GM12874 (cell line): ENCODE measurements at regions not wholly inside any gene's neighbourhood (a gene's known extent, or its start where the extent isn't known, plus 50 kb on each side); places are given as distances from the start of the nearest gene placed in this dataset.

ENCODE experiments used
- CTCF ChIP-seq: IDR thresholded peaks from 2 replicates; pipeline ENCODE4 v1.5.1; 2011; ENCODE audit warnings: low read depth, mild to moderate bottlenecking, control low read depth, low read length, moderate library complexity; ENCODE audit not compliant: insufficient read depth

- no peak for TF ChIP-seq CTCF
These were observed 337.1 kb upstream of the MAP2 start for GRCh38 chr2:209086761-209087160.

- no peak for TF ChIP-seq CTCF
These were observed 332.8 kb upstream of the MAP2 start for GRCh38 chr2:209091056-209091455.

- TF ChIP-seq CTCF: no peak
These were observed 329.6 kb upstream of the MAP2 start for GRCh38 chr2:209094221-209094620.

- no peak for TF ChIP-seq CTCF
These were observed 328.4 kb upstream of the MAP2 start for GRCh38 chr2:209095432-209095831.

GRCh38 chr2:209097168-209097567 lies 326.7 kb upstream of the MAP2 start:
- TF ChIP-seq CTCF: no peak

GRCh38 chr2:209102319-209102718 lies 321.5 kb upstream of the MAP2 start:
- no peak for TF ChIP-seq CTCF

GRCh38 chr2:209113026-209113425 lies 310.8 kb upstream of the MAP2 start:
- TF ChIP-seq CTCF: no peak
